KOPT-K1 (cell line): ENCODE measurements at regions not wholly inside any gene's neighbourhood (a gene's known extent, or its start where the extent isn't known, plus 50 kb on each side); places are given as distances from the start of the nearest gene placed in this dataset.

ENCODE experiments used
- H3K27ac ChIP-seq: fragments of 200-600 bp; sonication (generic); 2 replicates; pipeline ENCODE4 v1.5.1; 2016; ENCODE audit warnings: antibody characterized with exemption, mild to moderate bottlenecking, low read depth, low read length; ENCODE audit not compliant: poor library complexity, severe bottlenecking
- H3K36me3 ChIP-seq: fragments of 200-600 bp; sonication (generic); 2 replicates; pipeline ENCODE4 v1.5.1; 2017; ENCODE audit warnings: antibody characterized with exemption, mild to moderate bottlenecking, low read length, moderate library complexity; ENCODE audit not compliant: insufficient read depth
- H3K9me3 ChIP-seq: fragments of 200-600 bp; sonication (generic); 2 replicates; pipeline ENCODE4 v1.5.1; 2017; ENCODE audit warnings: antibody characterized with exemption, low read length, mild to moderate bottlenecking; ENCODE audit not compliant: insufficient read depth, poor library complexity, severe bottlenecking

DNA sequence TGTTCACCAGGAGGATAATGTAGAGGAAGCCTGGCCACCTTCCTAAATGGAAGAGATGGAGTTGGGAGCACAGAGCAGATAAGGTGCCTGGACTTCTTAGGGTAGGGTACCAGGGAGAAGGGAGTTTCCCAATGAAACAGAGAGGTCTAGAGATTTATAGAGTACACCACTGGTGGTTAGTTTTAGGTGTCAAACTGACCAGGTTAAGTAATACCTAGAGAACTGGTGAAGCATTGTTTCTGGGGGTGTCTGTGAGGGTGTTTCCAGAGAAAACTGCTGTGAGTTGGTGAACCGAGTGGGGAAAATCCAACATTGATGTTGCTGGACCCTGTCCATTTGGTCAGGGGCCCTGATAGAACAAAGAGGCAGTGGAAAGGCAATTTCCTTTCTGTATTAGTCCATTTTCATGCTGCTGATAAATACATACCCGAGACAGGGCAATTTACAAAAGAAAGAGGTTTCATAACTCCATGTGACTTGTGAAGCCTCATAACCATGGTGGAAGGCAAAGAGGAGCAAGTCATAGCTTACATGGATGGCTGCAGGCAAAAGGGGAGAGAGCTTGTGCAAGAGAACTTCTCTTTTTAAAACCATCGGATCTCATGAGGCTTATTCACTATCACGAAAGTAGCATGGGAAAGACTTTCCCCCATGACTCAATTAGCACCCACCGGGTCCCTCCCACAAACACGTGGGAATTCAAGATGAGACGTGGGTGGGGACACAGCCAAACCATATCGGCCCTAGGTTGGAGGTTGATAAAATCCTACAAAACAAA is 260.8 kb downstream of the CBLN2 start:
- H3K9me3 ChIP-seq, result no peaks in the 10 kb centered on the region
- no peak overlapping the region for H3K27ac ChIP-seq
- H3K36me3 ChIP-seq, result no peaks in the 10 kb centered on the region

DNA sequence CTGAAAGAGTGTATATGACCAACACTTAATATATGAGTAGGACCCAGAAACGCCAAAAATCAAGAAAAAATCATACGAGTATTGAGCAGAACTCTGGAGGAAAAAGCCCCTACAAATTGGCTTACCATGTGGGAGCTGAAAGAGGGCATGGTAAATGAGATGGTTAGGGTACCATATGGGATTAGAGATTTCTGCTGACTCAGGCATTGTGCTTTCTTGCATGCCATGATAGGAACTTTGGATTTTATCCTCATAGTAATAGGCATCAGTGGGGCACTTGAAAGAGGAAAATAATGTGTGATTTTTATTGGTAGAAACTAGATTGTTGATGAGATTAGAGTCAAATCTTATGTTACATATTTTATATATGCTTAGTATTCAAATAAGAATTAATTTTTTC is 271.1 kb downstream of the CBLN2 start:
- no peaks in the 10 kb centered on the region for H3K9me3 ChIP-seq
- H3K36me3 ChIP-seq, result no peaks in the 10 kb centered on the region
- H3K27ac ChIP-seq, result no peak overlapping the region

DNA sequence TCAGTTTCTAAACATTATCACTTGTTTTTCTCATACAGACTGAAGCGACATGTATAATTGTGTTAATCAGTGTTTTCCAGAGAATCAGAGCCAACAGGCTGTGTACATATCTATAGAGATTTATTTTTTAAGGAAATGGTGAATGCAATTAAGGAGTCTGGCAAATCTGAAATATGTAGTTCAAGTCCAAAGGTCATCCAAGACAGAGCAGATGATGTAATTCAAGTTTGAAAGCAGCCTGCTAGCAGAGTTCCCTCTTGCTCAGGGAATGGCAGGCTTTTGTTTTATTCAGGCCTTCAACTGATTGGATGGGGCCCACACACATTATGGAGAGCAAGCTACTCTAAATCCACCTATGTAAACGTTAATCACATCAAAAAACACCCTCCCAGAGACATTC is 282.6 kb downstream of the CBLN2 start:
- Histone ChIP-seq H3K36me3 (no peaks in the 10 kb centered on the region), H3K9me3 (no peaks in the 10 kb centered on the region), H3K27ac (no peak overlapping the region)

DNA sequence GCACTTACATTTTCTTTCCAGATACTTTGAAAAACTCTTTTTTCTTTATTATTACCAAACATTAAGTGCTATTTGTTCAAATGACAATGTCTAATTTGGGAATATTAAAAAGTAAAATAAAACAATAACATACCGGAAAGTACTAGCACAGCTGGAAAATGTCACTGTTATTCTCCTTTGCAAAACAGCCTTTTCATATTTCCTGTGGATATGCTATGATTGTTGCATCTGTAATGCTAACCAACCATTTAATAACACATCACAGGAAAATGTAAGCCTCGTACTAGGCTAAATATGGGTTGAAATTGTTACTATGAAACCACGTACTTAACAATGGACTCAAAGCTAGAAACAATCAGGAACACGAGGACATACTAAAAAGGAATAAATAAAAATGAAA is 298.1 kb downstream of the CBLN2 start:
- Histone ChIP-seq H3K36me3 (no peaks in the 10 kb centered on the region), H3K9me3 (no peaks in the 10 kb centered on the region), H3K27ac (no peak overlapping the region)

DNA sequence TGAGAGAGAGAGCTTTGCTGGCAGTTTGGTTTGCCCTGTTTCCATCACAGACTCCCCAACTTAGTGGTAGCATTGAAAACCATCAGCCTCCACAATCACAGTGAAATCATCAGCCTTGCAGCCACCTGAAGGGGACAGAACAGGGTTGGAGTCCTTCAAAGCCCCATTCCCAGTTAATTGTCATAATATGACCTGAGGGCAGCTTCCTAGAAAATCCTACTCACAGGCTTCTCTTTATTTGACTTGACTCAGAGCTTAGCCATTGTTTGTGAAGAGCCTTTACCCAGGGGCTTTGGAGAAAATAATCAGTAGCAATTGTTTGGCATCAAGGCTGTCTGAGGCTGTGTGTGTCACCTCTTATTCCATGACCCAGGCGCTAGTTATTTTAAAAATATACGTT is 308.7 kb downstream of the CBLN2 start:
- H3K36me3 ChIP-seq, result no peaks in the 10 kb centered on the region
- H3K9me3 ChIP-seq, result no peaks in the 10 kb centered on the region
- no peak overlapping the region for H3K27ac ChIP-seq

DNA sequence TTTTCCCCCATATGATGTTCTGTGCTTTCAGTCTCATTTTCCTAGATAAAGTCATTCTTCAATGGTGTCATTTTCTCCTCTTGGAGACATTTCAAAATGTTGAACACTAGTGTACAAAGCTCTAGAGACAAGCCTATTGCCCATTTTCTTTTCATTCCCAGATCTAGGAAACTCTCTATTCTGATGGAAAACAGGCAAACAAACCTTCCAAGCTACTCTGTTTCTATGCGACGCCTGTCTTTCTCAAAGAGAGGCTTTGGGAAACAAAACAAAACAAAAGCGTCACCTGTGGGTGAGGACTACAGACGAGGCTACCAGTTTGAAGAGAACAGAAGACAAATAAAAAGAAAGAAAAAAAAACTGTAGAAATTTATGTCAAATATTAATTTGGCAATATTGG is 311.0 kb downstream of the CBLN2 start:
- Histone ChIP-seq H3K9me3 (no peaks in the 10 kb centered on the region), H3K27ac (no peak overlapping the region), H3K36me3 (no peaks in the 10 kb centered on the region)

DNA sequence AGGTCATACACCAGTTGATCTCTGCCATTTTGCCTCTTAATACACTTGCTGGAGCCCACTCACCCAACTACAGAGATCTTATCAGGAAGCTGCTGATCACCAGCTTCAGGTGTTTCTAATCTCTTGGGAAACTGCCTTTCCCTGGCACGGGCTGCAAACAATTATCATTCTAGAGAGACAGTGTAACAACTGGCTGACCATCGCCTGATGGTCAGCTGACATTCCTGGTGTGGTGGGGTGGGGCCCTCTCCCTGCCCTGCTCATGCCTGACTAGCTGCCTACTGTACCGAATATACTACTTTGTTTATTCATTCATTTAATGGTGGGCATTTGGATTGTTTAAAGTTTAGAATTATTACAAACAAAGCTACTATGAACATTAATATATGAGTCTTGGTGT is 311.5 kb downstream of the CBLN2 start:
- H3K9me3 ChIP-seq, result no peaks in the 10 kb centered on the region
- no peak overlapping the region for H3K27ac ChIP-seq
- H3K36me3 ChIP-seq, result no peaks in the 10 kb centered on the region

DNA sequence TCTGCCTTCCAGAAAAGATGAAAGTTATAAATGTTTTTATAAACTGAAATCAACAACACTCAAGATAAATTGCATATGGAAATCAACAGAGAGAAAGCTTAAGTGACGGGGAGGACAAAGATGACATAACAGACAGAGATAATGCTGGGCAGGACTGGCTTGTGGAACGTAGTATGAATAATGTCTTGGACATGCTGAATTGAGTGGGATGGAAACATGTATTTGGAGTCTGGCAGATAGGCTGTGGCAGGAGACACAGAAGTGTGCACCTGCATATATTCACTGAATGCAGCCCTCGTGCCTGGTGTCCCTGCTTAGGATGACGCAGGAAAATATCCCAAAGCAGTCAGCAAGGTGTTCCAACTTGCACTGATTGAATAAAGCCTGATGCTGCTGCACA is 318.2 kb downstream of the CBLN2 start:
- no peaks in the 10 kb centered on the region for H3K9me3 ChIP-seq
- no peaks in the 10 kb centered on the region for H3K36me3 ChIP-seq
- H3K27ac ChIP-seq, result no peak overlapping the region

DNA sequence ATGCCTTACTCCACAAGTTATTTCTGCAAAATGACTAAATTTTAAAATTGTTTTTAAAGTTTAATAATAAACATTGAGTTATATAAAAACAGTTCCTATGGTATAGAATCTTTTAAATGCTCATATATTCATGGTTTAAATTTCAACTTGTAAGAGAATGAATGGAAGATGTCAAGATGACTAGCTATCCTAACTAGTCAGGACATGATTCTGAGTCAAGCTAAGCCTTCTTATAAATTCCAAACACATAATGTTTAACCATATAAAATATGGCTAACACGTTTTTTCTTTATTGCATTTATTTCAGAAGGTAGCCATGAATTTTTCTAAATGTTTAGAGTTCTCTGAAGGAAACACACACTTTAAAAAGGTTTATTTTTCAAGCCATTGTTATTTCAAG is 320.4 kb downstream of the CBLN2 start:
- H3K9me3 ChIP-seq, result no peaks in the 10 kb centered on the region
- H3K27ac ChIP-seq, result no peak overlapping the region
- H3K36me3 ChIP-seq, result no peaks in the 10 kb centered on the region

DNA sequence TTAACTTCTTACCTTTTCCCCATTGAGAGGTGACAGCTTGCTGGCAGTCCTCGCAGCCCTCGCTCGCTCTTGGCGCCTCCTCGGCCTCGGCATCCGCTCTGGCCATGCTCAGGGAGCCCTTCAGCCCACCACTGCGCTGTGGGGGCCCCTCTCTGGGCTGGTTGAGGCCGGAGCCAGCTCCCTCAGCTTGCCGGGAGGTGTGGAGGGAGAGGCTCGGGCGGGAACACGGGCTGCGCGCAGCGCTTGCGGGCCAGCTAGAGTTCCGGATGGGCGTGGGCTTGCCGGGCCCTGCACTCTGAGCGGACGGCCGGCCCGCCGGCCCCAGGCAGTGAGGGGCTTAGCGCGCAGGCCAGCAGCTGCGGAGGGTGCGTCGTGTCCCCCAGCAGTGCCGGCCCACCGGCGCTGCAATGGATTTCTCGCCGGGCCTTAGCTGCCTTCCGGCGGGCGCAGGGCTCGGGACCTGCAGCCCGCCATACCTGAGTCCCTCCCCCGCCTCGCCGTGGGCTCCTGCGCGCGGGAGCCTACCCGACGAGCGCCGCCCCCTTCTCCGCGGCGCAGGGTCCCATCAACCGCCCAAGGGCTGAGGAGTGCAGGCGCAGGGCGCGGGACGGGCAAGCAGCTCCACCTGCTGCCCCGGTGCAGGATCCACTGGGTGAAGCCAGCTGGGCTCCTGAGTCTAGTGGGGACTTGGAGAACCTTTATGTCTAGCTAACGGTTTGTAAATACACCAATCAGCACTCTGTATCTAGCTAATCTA is 335.0 kb downstream of the CBLN2 start:
- no peak overlapping the region for H3K27ac ChIP-seq
- no peaks in the 10 kb centered on the region for H3K9me3 ChIP-seq
- H3K36me3 ChIP-seq, result no peaks in the 10 kb centered on the region

DNA sequence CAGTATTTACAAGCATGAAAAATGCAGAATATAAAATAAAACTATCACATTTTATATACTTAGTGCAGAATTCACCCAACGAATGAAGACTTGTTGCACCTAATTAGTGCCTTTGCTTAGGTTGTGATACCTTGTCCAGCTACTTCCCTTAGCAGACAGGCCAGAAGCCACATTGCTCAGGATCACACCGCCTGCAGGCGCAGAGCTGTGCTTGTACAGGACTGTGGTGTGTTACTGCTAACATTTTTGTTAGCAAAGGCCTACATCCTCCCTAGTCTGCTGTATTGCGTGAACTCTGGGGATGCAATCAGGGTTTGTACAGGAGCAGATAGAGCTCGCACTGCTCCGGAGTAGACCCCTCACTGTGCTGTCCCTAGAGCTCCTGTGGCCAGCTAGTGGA is 336.9 kb downstream of the CBLN2 start:
- Histone ChIP-seq H3K36me3 (no peaks in the 10 kb centered on the region), H3K27ac (no peak overlapping the region), H3K9me3 (no peaks in the 10 kb centered on the region)

DNA sequence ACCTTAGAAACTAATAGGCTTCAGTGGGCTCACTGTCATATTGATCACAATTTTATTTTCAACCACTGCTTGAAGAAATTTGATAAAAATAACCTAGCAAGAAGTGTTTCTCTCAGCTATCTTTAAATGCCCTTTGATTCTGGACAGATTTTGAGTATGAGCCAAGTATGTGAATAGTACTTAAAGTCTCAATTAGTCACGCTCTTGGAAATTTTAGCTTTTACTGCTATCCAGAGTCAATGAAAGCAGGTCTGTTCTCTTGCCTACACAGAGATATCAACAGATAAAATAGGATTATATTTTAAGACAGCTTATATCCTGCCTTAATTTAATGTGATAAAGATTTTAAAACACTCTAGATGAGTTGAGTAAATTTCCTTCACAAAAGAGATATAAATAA is 337.3 kb downstream of the CBLN2 start:
- H3K36me3 ChIP-seq, result no peaks in the 10 kb centered on the region
- no peak overlapping the region for H3K27ac ChIP-seq
- H3K9me3 ChIP-seq, result no peaks in the 10 kb centered on the region

DNA sequence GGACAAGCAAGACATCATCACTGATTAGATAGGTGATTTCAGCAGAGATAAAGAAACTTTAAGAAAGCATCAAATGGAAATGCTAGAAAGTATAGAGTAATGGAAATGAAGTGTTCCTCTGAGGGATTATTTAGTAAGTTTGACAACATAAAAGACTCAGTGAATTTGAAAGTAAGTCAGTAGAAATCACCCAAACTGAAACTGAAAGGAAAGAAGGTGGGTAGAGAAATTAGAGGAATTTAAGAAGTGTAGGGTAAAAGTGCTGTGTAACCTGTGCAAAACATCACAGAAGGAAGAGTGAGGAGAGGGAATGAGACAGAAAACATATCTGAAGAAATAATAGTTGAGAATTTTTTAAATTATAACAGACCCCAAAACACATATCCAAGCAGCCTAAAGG is 343.1 kb downstream of the CBLN2 start:
- no peak overlapping the region for H3K27ac ChIP-seq
- no peaks in the 10 kb centered on the region for H3K9me3 ChIP-seq
- H3K36me3 ChIP-seq, result no peaks in the 10 kb centered on the region

DNA sequence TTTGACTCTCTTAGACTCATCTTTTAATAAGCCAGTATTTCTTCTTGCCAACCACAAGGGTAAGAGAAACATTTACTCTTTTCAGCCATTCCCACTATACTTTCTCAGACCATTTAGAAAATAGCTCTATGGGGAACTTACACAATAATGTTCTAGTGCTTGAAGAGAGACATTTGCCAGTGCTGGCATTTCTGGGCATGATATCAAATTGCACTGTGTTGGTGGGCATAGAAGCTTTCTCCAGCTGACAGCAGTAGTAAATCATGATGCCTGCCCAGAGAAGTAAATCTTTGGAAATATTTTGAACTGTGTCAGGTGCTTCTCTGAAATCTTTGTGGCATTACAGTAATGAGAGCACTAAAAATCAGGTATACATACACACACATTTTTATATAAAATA is 346.6 kb downstream of the CBLN2 start:
- no peak overlapping the region for H3K27ac ChIP-seq
- no peaks in the 10 kb centered on the region for H3K36me3 ChIP-seq
- no peaks in the 10 kb centered on the region for H3K9me3 ChIP-seq

DNA sequence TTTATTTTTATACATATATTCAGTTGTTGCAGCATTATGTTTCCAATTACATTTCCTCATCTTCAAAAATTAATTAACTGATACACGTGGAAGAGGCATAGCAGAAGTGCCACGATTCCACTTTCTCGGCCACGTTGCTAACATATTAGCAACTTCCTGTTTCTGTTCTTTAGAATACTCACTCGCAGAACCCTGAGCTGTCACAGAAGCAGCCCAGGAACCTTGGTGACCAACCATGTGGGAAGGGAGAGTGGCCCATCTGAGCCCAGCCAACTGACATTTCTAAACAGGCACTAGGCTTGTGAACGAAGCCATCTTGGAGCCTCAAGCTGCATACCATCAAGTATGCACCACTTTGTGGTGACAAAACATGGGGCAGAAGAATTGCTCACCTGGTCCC is 350.1 kb downstream of the CBLN2 start:
- no peak overlapping the region for H3K27ac ChIP-seq
- no peaks in the 10 kb centered on the region for H3K36me3 ChIP-seq
- H3K9me3 ChIP-seq, result no peaks in the 10 kb centered on the region

DNA sequence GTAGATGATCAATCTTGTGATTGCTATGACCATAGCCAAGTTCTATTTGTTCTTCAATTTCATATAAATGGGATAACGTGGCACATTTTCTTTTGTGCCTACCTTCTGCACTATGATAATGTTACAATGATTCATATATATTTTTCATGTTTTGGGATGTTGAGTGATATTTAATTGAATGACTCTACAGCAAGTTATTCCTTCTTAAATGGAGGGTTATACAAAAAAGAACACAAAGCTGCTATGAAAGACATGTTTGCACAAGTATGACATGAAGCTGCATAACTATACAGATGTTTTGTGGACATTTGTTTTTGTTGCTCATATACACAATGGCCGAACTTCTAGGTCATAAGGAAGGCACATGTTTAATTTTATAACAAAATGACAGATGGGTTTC is 356.2 kb downstream of the CBLN2 start:
- no peaks in the 10 kb centered on the region for H3K36me3 ChIP-seq
- H3K27ac ChIP-seq, result no peak overlapping the region
- no peaks in the 10 kb centered on the region for H3K9me3 ChIP-seq
